AG08395 (cell line): ENCODE measurements at regions not wholly inside any gene's neighbourhood (a gene's known extent, or its start where the extent isn't known, plus 50 kb on each side); places are given as distances from the start of the nearest gene placed in this dataset.

Experiments used
- DNase-seq: peaks from one replicate; pipeline ENCODE4 v3.0.0; 2012; ENCODE audit warnings: mixed read lengths, low spot score

- DNase-seq = no peak
These were observed 281.1 kb upstream of the SP4 start for GRCh38 chr7:21146642-21147423.

DNA sequence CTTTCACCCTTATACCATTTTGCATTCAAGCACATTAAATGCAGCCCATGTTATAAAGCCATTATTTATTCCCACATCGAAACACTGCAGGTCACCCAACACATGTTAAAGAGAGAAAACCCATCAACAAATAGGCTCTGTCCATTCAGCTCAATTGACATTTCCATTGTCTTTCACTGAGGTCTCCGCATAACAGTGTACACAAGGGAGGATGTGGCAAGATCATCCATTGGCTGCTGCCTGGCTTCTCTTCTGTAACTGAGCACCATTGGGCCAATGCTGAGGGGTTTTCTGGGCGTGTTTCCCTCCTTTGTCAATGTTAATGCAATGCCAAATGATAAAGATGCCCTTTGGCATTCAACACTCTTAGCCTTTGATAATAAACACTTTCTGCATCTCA is 278.1 kb upstream of the SP4 start:
- DNase-seq = no peak

DNA sequence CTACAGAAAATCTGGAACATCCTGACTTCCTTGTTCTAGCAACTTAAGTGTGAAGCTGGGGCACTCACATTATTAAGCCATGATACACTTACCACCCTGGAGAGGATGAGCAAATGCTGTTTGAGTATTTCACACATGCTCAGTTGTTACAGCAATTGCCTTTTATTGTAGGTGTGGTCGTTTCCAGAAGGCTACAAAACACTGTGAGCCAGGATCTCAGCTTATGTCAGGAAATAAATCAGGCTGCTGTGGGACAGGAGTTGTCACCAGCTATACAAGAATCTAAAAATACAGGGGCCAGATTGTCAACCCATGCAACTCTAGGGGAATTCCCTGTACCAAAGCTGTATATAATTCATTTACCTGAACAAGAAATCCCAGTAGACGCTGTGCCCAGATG is 273.3 kb upstream of the SP4 start:
- no peak for DNase-seq

DNA sequence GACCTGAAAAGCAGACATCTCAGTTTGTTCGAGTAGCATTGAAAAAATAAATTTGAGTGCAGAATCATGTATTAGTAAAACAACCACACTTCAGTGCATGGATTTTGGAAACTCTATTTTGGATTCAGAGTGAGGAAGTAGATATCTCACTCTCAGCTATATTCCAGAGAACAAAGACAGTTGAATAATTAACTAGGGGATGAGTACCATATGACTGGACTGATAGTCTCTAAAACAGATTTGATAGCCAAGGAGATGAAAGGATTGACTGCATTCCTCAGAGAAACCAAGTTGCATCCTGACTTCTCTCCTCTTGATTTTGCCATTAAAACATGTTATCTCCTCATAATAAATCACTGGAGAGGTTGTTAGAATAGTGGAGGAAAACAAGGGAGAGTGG is 268.4 kb upstream of the SP4 start:
- no peak for DNase-seq

DNA sequence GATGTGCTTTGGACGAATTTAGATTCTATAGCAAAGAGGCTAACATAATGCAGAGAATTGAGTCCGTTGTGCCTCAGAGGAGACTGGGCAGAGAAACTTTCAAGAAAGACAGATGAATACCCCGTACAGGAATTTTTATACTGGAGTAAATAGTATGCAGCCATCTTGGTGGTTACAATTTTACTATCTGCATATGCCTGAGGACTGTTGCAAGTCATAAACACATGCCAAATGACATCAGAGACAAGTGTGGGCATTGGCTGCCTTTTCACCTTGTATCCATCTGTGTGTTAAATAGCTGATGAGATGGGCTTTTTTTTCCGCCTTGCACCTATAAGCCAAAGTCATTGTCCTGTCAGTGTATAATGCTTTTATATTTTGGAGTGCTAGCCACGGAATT is 267.5 kb upstream of the SP4 start:
- no peak for DNase-seq

DNA sequence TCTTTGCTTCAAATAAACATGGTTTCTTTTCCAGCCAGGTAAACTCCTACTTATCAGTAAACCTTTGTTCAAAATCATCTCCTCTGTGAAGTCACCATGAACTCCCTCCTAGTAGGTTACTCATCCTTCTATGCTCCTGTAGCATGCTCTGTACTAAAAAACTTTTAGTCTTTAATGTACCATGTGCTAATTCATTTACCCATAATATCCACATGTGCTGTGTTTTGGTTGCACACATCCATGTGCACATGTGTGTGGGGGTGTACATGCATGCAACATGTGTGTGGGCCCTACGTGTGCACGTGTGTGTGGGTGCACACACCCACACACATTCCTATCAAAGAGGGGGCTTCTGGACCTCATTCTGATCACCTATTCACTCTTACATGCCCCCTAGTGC is 259.9 kb upstream of the SP4 start:
- DNase-seq = no peak

DNA sequence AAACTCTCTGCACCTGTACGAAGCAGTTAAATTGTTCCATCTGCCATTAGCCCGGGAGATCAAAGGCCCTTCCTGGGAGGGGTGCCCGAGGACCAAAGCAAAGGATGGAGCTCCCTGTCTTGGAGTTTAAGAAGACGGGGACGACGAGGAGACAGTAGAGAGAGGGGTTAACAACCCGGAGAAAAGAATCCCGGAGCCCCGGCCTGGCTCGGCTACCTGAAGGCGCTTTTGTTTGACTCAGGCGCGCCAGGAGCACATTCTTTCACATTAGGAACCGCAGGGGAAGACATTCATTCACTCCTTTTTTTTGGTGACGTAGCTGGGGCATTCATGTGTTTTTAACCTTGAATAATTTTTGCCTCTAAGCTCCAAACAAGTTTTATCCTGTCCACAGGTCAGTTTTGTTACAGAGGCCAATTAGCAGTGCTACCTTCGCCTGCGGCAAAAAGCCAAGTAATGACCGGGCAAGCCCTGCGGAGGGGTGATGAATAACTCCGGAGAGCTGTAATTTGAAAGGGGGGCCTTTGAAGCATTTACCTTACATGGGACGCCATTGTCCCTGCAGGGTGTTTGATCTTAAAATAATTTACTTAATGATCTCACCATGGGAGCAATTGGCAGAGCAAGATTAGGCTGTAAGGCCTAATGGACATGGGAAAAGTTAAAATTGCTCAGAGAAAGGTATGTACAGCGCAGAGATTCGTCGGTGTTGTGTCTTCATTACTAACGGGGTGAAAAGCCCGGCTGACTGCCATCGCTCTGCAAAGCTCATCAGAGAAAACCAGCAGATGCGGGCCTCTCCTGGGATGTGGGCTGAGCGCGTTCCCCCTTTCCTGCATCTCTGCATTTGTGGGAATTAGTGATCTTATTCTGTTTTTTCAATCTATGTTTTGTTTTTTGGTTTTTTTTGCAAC is 258.0 kb upstream of the SP4 start:
- no peak for DNase-seq

- DNase-seq = no peak
These were observed 255.1 kb upstream of the SP4 start for GRCh38 chr7:21172800-21173199.

GRCh38 chr7:21173436-21173835 is 254.4 kb upstream of the SP4 start:
- DNase-seq = no peak

DNA sequence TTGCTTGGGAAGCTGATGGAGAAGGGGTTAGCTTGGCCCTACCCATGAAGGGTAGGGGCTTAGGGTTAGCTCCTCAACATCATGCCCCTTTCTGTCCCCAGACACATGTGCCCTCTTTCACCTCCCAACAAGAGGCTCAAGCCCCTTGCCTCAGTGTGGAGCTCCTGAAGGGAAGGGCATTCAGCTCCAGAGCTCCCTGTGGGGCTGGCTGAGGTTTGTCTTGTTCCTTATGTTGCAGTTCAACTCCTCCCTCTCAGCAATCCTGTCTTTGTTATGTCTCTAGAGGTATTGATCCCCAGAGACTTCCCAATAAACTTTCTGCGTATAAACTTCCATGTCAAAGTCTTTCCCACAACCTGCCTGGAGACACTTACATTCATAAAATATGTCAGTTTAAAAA is 252.2 kb upstream of the SP4 start:
- DNase-seq = no peak

DNA sequence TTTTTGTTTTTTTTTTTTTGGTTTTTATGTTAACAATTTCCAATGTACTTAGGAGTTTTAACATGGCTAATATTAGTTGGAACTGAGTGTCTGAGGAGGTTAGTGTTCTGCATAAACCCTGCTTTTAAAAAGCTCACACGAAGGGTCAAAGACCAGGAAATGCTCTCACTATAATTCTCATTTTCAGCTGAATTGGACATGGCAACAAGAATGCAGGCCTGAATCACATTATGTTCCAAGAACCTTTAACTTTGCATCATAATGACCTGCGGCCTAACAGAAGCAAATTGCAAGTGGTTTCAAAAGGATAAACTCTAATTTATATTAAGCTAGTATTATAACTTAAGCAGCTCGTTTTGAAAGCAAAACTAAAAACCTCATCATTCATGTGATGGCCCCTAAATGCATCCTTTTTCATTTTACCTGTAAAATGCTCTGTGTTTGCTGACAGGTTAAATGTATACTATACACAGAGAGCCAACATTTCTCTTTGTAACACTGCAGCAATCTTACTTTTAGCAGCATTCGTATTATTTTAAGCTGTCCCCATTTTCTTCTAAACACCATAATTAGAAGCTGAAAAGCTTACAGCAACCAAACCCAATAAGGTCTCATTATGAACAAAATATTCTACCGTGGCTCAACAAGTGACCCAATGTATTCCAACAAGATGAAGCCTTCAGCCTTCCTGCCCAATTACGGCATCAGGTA is 242.8 kb upstream of the SP4 start:
- DNase-seq = no peak

GRCh38 chr7:21185653-21186265 is 242.1 kb upstream of the SP4 start:
- no peak for DNase-seq

DNA sequence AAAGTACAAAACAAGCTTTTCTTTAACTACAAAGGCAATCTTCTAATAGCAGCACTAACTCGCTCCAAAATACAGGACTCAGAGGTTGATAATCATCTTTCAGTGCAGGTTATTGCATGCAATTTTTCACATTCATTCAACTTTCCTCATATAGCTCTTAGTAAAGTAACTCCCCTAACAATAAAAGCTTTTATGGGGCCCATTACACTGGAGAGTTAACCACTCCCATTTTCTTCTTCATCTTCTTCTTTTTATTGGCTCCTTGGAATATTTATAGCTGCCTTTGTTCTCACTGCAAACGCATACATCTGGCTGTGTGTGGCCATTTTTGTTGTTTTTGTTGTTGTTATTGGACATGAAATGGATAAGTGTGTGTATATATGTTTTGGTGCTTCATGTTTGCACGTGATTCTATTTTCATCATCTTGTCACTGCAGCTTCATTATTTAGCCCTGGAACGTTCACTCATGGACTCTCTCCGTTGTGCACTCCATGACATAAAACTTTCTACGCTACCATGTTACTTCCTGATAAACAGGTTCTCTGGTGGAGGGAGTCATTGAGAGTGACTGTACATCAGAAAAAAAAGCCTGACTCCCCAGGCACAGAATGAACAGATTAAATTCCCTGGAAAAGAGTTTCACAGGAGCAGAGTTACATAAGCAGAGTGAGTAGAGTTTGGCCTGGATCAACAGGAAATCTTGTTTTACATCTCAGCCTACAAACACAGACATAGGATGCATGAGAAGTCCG is 236.4 kb upstream of the SP4 start:
- DNase-seq = no peak

GRCh38 chr7:21192657-21193056 is 235.2 kb upstream of the SP4 start:
- no peak for DNase-seq

- DNase-seq = no peak
These were observed 234.0 kb upstream of the SP4 start for GRCh38 chr7:21193895-21194294.

DNA sequence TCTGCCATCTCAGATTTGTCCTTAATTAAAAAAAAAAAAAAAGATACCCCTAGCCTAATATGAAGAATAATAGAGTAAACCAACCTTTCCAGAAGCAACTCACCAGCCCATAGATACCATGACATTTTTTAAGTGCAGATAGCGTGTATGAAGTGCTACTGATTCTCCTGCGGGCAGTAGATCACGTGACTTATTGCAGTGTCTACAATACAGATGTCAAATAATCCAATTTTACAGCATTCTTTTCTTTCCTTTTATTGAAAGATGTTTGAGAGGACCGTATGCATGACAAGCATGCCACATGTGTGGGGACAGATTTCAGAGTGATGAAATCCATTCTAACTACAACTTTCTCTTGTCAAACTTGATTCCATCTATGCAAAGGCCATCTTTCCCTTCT is 232.9 kb upstream of the SP4 start:
- DNase-seq = no peak

DNA sequence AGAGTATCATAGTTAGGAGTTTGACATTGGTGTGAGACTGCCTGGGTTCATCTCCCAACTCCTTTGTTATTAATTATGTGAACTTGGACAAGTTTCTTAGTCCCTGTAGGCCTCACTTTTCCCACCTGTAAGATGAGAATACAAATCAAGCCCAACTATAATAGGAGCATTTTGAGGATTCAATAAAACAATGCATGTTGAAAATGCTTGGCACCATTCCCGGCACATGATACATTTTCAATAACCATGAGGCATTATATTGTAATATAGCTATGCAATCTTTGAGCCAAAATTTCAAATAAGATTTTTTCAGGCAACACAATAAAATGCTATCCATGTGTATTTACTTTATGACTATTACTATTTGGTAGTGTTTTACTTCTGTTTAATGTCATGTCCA is 229.0 kb upstream of the SP4 start:
- DNase-seq = no peak

- DNase-seq = no peak
These were observed 227.4 kb upstream of the SP4 start for GRCh38 chr7:21200503-21200902.

- DNase-seq = no peak
These were observed 213.2 kb upstream of the SP4 start for GRCh38 chr7:21214657-21215056.

- no peak for DNase-seq
These were observed 212.6 kb upstream of the SP4 start for GRCh38 chr7:21215307-21215706.

GRCh38 chr7:21217365-21217764 is 210.5 kb upstream of the SP4 start:
- DNase-seq = no peak

- DNase-seq = no peak
These were observed 209.7 kb upstream of the SP4 start for GRCh38 chr7:21218155-21218554.
